CD14-positive monocyte (primary cell): ENCODE measurements at regions not wholly inside any gene's neighbourhood (a gene's known extent, or its start where the extent isn't known, plus 50 kb on each side); places are given as distances from the start of the nearest gene placed in this dataset.

Experiments
- DNase-seq, 3 donors: peaks; one replicate each; pipeline ENCODE4 v3.0.0-alpha.2; 2011 to 2022
- H2AFZ ChIP-seq: 2 replicates; pipeline ENCODE4 v1.6.0; 2012; ENCODE audit warnings: mild to moderate bottlenecking, low read depth, low read length, inconsistent platforms; ENCODE audit not compliant: insufficient read depth, poor library complexity, severe bottlenecking
- H3K27ac ChIP-seq, 2 donors: 1 replicate in 1 of 2; 2 replicates in 1 of 2; pipeline ENCODE4 v1.5.1; 2012 to 2013; ENCODE audit warnings: low read length in 2 of 2, control low read depth in 1 of 2, inconsistent platforms in 1 of 2, low read depth in 1 of 2, mild to moderate bottlenecking in 1 of 2
- H3K27me3 ChIP-seq, 2 donors: one replicate each; pipeline versions ENCODE4 v1.6.0 to v1.6.1; 2011 to 2013; ENCODE audit warnings: low read length in 2 of 2; ENCODE audit not compliant: control insufficient read depth in 2 of 2, insufficient read depth in 2 of 2
- H3K36me3 ChIP-seq, 2 donors: replicated peaks in 1 of 2; 1 replicate in 1 of 2; 2 replicates in 1 of 2; pipeline versions ENCODE4 v1.5.1 to v1.6.1; 2012 to 2013; ENCODE audit warnings: low read length in 2 of 2, control low read depth in 1 of 2, inconsistent platforms in 1 of 2, mild to moderate bottlenecking in 1 of 2; ENCODE audit not compliant: insufficient read depth in 2 of 2, control insufficient read depth in 1 of 2
- H3K4me1 ChIP-seq, 2 donors: 1 replicate in 1 of 2; 2 replicates in 1 of 2; pipeline versions ENCODE4 v1.5.1 to v1.6.1; 2012 to 2013; ENCODE audit warnings: low read length in 2 of 2, control low read depth in 1 of 2, inconsistent platforms in 1 of 2, mild to moderate bottlenecking in 1 of 2, moderate library complexity in 1 of 2; ENCODE audit not compliant: insufficient read depth in 2 of 2, control insufficient read depth in 1 of 2
- H3K4me2 ChIP-seq: replicated peaks from 2 replicates; pipeline ENCODE3; 2012; ENCODE audit warnings: low read length, moderate library complexity, mild to moderate bottlenecking; ENCODE audit not compliant: poor library complexity, severe bottlenecking; ENCODE audit errors: extremely low read depth
- H3K4me3 ChIP-seq, 3 experiments: fragments of 200-600 bp in 1 of 3; sonication (generic) in 1 of 3; replicated peaks in 1 of 3; 1 replicate in 2 of 3; 2 replicates in 1 of 3; pipeline ENCODE4 v1.5.1; 2011 to 2013; ENCODE audit warnings: low read length in 3 of 3, mild to moderate bottlenecking in 3 of 3, control low read depth in 2 of 3, low read depth in 2 of 3, inconsistent platforms in 1 of 3, moderate library complexity in 1 of 3
- H3K79me2 ChIP-seq: 2 replicates; pipeline ENCODE4 v1.6.0; 2012; ENCODE audit warnings: mild to moderate bottlenecking, control low read depth, inconsistent platforms, low read length, moderate library complexity; ENCODE audit not compliant: insufficient read depth
- H3K9ac ChIP-seq: 2 replicates; pipeline ENCODE4 v1.6.0; 2017; ENCODE audit warnings: low read length, mild to moderate bottlenecking; ENCODE audit not compliant: insufficient read depth, poor library complexity, severe bottlenecking
- H3K9me3 ChIP-seq, 2 donors: replicated peaks in 1 of 2; 1 replicate in 1 of 2; 2 replicates in 1 of 2; pipeline versions ENCODE4 v1.5.1 to v1.6.1; 2012 to 2013; ENCODE audit warnings: low read length in 2 of 2, control low read depth in 1 of 2; ENCODE audit not compliant: control insufficient read depth in 1 of 2, insufficient read depth in 1 of 2
- H4K20me1 ChIP-seq: 2 replicates; pipeline ENCODE4 v1.6.0; 2012; ENCODE audit warnings: mild to moderate bottlenecking, low read length, control low read depth, moderate library complexity; ENCODE audit not compliant: insufficient read depth
- H3K27ac Mint-ChIP-seq, 7 donors: one replicate each; pipeline ENCODE4 v1.8.0; 2020; ENCODE audit warnings: mild to moderate bottlenecking in 7 of 7, mixed read lengths in 7 of 7, moderate library complexity in 6 of 7, inconsistent platforms in 2 of 7
- H3K27me3 Mint-ChIP-seq, 3 donors: one replicate each; pipeline ENCODE4 v1.8.0; 2021 to 2022; ENCODE audit warnings: low read depth in 3 of 3, mild to moderate bottlenecking in 3 of 3, mixed read lengths in 3 of 3, moderate library complexity in 3 of 3, inconsistent platforms in 1 of 3
- H3K36me3 Mint-ChIP-seq, 2 donors: one replicate each; pipeline ENCODE4 v1.8.0; 2020; ENCODE audit warnings: mixed read lengths in 2 of 2, inconsistent platforms in 1 of 2, mild to moderate bottlenecking in 1 of 2
- H3K4me1 Mint-ChIP-seq: one replicate; pipeline ENCODE4 v1.8.0; 2020; ENCODE audit warnings: mild to moderate bottlenecking, mixed read lengths
- H3K4me3 Mint-ChIP-seq, 2 donors: one replicate each; pipeline ENCODE4 v1.8.0; 2020; ENCODE audit warnings: mild to moderate bottlenecking in 2 of 2, mixed read lengths in 2 of 2, moderate library complexity in 1 of 2
- H3K9me3 Mint-ChIP-seq, 7 donors: one replicate each; pipeline ENCODE4 v1.8.0; 2020 to 2022; ENCODE audit warnings: mixed read lengths in 7 of 7, mild to moderate bottlenecking in 6 of 7, moderate library complexity in 6 of 7, inconsistent platforms in 2 of 7
- WGBS: methylation state at CpG from one replicate; pipeline ENCODE4 v1.1.5; 2013; ENCODE audit warnings: missing lambda C conversion rate; ENCODE audit not compliant: insufficient coverage; 5-methylcytosine and 5-hydroxymethylcytosine counted together
- intact Hi-C, 2 donors: fragments of 100-400 bp; cut with micrococcal nuclease; formaldehyde crosslinking; loops; one replicate each; pipeline versions ENCODE4 v1.15.0 to v1.15.1; 2023
- TF ChIP-seq, protein P1 (sequence below): fragments of 200-600 bp; IDR thresholded peaks from one replicate; pipeline ENCODE4 v1.8.0; 2022; ENCODE audit warnings: antibody characterized with exemption, mild to moderate bottlenecking

DNA sequence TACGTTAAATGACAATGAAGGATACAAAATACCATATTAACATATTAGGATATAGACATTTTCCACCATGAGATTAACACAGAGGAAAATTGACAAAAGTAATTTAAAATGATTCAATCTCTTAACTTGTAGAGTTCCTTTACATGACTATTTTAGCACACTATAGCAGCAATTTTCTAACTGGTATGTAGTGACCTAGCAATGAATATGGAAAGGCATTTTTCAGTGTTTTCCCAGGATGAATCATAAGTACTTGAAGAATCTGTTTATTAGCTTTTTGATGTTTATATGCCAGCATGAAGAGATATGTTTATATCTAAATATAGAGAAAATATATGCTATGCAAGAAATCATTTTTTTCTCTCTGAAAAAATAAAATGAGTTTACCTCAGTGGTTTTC, 782.5 kb upstream of the CDH10 start:
- no peaks in the 10 kb centered on the region for H3K4me1 Mint-ChIP-seq
- no CpG with 5 or more reads among the region's 1 CpG for WGBS
- DNase-seq = no peak
- no peak overlapping the region for H3K4me3 ChIP-seq
- H3K9me3 Mint-ChIP-seq = peaks cover 0 to 2% (median 0%) of the 10 kb centered on the region in 7 donors
- H3K4me2 ChIP-seq = no peak overlapping the region
- no peaks in the 10 kb centered on the region for H3K79me2 ChIP-seq
- no peaks in the 10 kb centered on the region for H4K20me1 ChIP-seq
- H3K4me1 ChIP-seq = no peaks in the 10 kb centered on the region
- no peak overlapping the region for H3K9ac ChIP-seq
- H3K36me3 ChIP-seq = no peaks in the 10 kb centered on the region
- TF ChIP-seq, protein P1, sequence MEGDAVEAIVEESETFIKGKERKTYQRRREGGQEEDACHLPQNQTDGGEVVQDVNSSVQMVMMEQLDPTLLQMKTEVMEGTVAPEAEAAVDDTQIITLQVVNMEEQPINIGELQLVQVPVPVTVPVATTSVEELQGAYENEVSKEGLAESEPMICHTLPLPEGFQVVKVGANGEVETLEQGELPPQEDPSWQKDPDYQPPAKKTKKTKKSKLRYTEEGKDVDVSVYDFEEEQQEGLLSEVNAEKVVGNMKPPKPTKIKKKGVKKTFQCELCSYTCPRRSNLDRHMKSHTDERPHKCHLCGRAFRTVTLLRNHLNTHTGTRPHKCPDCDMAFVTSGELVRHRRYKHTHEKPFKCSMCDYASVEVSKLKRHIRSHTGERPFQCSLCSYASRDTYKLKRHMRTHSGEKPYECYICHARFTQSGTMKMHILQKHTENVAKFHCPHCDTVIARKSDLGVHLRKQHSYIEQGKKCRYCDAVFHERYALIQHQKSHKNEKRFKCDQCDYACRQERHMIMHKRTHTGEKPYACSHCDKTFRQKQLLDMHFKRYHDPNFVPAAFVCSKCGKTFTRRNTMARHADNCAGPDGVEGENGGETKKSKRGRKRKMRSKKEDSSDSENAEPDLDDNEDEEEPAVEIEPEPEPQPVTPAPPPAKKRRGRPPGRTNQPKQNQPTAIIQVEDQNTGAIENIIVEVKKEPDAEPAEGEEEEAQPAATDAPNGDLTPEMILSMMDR = no peak
- H3K27ac ChIP-seq = no peak overlapping the region
- no peak overlapping the region for H3K27ac Mint-ChIP-seq
- no peaks in the 10 kb centered on the region for H3K36me3 Mint-ChIP-seq
- no peak overlapping the region for H2AFZ ChIP-seq
- H3K27me3 ChIP-seq = no peaks in the 10 kb centered on the region
- peaks cover 0 to 2% of the 10 kb centered on the region in 2 donors for H3K9me3 ChIP-seq
- H3K27me3 Mint-ChIP-seq = no peaks in the 10 kb centered on the region
- no peak overlapping the region for H3K4me3 Mint-ChIP-seq
- intact Hi-C loops = no loop called here

DNA sequence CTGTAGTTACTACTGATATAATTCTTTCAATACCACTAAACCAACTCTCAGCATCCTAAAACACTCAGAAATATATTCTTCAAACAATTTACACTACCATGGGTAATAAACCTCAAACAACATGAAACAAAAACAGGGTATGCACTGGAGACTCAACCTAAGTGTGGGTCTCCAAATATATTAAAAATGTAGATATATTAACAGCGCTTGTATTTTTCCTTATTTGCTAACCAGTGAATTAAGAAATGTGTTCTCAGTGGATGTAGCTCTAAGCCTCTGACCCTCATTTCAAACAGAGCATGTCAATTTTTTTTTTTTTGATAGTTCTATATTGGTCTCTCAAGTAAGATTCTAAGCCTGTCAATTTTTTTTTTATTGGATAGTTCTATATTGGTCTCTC, 778.5 kb upstream of the CDH10 start:
- Mint-ChIP-seq H3K4me1 (no peaks in the 10 kb centered on the region), H3K27ac (no peak overlapping the region), H3K27me3 (no peaks in the 10 kb centered on the region), H3K4me3 (no peak overlapping the region), H3K9me3 (peaks cover 0 to 4% (median 0%) of the 10 kb centered on the region in 7 donors), H3K36me3 (no peaks in the 10 kb centered on the region)
- Histone ChIP-seq H3K4me1 (no peaks in the 10 kb centered on the region), H3K4me2 (no peak overlapping the region), H2AFZ (no peak overlapping the region), H4K20me1 (no peaks in the 10 kb centered on the region), H3K9me3 (peaks cover 0 to 2% of the 10 kb centered on the region in 2 donors), H3K36me3 (no peaks in the 10 kb centered on the region), H3K27me3 (no peaks in the 10 kb centered on the region), H3K4me3 (no peak overlapping the region), H3K27ac (no peak overlapping the region), H3K79me2 (no peaks in the 10 kb centered on the region), H3K9ac (no peak overlapping the region)
- WGBS = no CpG with 5 or more reads among the region's 1 CpG
- no peak for DNase-seq
- intact Hi-C loops = no loop called here
- TF ChIP-seq, protein P1 = no peak
